HG02678 (cell line): ENCODE measurements at regions not wholly inside any gene's neighbourhood (a gene's known extent, or its start where the extent isn't known, plus 50 kb on each side); places are given as distances from the start of the nearest gene placed in this dataset.

Source experiments
- ATAC-seq: cut with Tn5 transposase; IDR thresholded peaks from one replicate; pipeline ENCODE4 v1.9.1; 2021; ENCODE audit warnings: mild to moderate bottlenecking, moderate library complexity; ENCODE audit not compliant: unreplicated experiment

GRCh38 chr2:66888791-66889631 is 454.1 kb downstream of the MEIS1 start:
- ATAC-seq = no peak

- no peak for ATAC-seq
Observed at GRCh38 chr2:66889632-66889882, 454.6 kb downstream of the MEIS1 start.

- no peak for ATAC-seq
Observed at GRCh38 chr2:66890166-66890742, 455.3 kb downstream of the MEIS1 start.

GRCh38 chr2:66895206-66895605 is 460.3 kb downstream of the MEIS1 start:
- no peak for ATAC-seq

GRCh38 chr2:66896131-66896530 is 461.2 kb downstream of the MEIS1 start:
- ATAC-seq = no peak

GRCh38 chr2:66897181-66897580 is 462.3 kb downstream of the MEIS1 start:
- ATAC-seq = no peak

- no peak for ATAC-seq
Observed at GRCh38 chr2:66897691-66898150, 462.8 kb downstream of the MEIS1 start.

- ATAC-seq = no peak
Observed at GRCh38 chr2:66899109-66899508, 464.2 kb downstream of the MEIS1 start.

GRCh38 chr2:66899648-66900047 is 464.7 kb downstream of the MEIS1 start:
- no peak for ATAC-seq

- ATAC-seq = no peak
Observed at GRCh38 chr2:66901344-66901743, 466.4 kb downstream of the MEIS1 start.

GRCh38 chr2:66903183-66903582 is 468.3 kb downstream of the MEIS1 start:
- ATAC-seq = no peak

GRCh38 chr2:66903745-66904465 is 469.0 kb downstream of the MEIS1 start:
- no peak for ATAC-seq

- no peak for ATAC-seq
Observed at GRCh38 chr2:66915237-66915636, 480.3 kb downstream of the MEIS1 start.

GRCh38 chr2:66919286-66919685 is 477.8 kb upstream of the ETAA1 start:
- ATAC-seq = no peak

GRCh38 chr2:66920415-66920814 is 476.7 kb upstream of the ETAA1 start:
- no peak for ATAC-seq

- no peak for ATAC-seq
Observed at GRCh38 chr2:66925128-66925527, 472.0 kb upstream of the ETAA1 start.

GRCh38 chr2:66926594-66927112 is 470.5 kb upstream of the ETAA1 start:
- ATAC-seq = no peak

- no peak for ATAC-seq
Observed at GRCh38 chr2:66929632-66930338, 467.3 kb upstream of the ETAA1 start.

- ATAC-seq = no peak
Observed at GRCh38 chr2:66930339-66931220, 466.6 kb upstream of the ETAA1 start.

GRCh38 chr2:66938471-66938967 is 458.6 kb upstream of the ETAA1 start:
- ATAC-seq = no peak
